ENCODE measurements at regions not wholly inside any gene's neighbourhood (a gene's known extent, or its start where the extent isn't known, plus 50 kb on each side); places are given as distances from the start of the nearest gene placed in this dataset.
"Not testable (repeated sequence)": the region's sequence is repeated elsewhere in the genome, so short reads cannot be mapped to it uniquely, and the experiment has no call there.

- no peak for DNase-seq
Measured at GRCh38 chr21:15558884-15559283, 170.9 kb upstream of the USP25 start.

DNA sequence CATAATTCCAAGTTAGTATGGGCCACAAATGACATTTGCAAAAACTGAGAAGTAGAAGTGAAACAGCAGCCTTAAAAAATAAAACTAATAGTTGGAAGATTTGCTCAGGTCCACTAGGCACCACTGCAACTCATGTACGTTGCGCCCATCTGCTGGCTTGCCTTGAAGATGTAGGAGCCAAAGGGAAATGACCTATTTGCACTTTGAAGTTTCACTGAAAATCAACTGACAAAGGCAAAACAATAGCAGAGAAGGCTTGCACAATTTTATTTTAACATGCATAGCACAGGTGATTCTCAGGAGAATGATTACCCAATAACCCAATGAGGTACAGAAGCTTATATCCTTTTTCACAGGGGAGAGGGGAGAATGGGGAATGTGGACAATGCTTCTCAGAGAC is 170.1 kb upstream of the USP25 start:
- no peak for DNase-seq

DNA sequence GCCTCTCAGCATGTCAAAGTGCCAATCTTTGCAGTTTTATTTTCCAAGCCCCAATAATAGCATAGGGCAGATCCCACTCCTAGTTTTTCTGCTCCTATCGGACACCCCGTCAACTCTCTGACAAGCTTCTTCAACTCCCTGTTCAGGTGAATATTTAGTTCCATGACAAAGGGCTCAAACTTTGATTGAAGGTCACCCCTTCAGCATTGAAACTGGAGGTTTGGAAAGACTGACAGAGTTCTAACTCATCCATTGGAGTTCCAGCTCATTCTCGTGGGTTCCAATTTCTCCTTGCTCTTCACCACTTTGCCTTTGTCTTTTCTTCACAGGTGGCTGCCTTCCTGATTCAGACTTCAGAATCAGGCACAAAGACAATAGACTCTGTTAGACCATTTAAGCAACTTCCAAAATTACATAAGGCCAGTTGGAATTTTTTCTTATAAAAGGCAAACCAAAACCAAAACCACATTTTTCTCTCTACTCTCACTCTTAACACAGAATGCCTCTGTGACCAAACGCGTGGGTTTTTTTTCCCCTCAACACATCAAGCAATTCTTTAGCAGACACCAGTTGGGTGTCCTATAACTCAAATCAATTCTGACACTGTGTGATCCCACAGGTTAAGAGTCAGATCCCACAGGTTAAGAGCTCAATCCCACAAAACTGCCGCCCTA is 169.3 kb upstream of the USP25 start:
- DNase-seq: no peak

- DNase-seq: no peak
Measured at GRCh38 chr21:15562748-15563147, 167.0 kb upstream of the USP25 start.

DNA sequence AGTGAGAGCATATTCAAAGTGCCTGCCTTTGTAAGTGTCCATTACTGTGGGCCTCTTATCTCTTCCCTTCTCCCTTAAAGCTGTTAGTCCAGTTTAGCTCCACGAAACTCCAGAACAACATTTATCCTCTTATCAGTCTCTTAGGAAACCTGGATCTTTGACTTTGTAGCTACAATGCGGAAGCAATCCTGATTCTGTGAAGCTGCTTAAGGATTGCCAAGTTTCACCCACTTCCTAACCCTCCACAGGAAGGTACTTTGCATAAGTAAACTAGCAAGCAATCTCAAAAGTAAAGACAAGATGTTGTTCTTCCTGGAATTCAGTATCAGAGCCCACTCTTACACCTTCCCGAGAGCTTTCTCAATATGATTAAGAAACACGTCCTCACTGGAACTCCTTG is 164.9 kb upstream of the USP25 start:
- no peak for DNase-seq

DNA sequence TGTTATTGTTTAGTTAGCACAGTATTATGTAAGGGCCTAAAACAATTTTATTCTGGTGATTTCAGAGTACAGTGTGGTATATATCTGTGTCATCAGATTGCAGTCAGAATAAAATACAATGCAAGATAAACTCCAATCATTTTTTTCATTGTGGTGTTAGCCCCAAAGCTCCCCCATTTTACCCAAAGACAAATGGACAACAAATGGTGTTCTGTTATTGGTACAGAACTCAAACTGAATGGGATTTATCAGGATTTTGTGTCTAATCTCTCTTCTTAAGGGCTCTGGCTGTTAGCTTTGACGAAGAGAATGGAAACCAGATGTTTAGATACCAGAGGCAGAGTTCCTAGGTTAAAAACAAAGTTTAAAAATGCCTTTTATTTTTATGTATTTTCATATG is 163.1 kb upstream of the USP25 start:
- DNase-seq: no peak

- no peak for DNase-seq
Measured at GRCh38 chr21:15567191-15567590, 162.6 kb upstream of the USP25 start.

DNA sequence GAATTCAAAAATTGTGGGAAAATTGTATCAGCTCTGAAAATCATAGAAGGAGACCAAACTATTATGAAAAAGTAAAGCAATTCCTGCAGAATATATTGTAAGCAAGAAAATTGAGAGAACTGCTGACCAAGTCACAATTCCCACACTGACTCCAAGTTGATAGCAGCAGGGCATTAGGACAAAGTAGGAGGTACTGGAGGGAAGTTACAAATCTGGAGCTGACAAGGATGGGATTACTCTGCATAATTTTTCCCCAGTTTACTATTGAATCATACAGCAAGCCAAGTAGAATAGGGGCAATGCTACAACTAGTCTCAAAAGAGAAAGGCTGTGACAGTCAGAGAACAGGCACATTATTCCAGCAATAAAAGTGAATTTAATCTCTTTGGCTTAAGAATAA is 161.3 kb upstream of the USP25 start:
- no peak for DNase-seq

GRCh38 chr21:15586752-15587427 is 142.9 kb upstream of the USP25 start:
- no peak for DNase-seq

DNA sequence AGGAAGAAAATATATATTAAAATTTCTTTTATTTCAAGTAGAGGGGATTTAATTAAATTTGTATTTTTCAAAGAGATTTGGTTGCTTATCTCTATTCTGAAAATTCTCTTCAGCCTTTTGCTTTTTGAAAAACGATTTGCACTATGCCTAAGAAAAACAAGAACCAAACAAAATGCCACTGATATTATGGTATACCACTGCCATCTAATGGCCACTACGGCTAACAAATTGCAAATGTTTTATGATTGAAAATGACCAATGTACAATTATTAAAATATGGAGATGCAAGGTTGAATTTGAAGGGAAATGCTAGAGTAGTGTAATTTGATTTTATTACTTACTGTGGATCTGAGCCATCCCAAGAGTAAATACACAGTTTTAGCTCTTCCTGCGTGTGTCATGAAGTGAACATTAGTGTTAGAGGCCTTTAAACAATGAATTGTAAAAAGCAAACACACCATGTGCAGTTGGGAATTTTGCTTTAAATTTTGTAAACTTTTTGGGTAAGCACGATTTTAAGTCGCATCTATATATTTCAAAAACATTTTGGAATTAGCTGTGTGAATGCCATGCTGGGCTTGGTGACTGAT is 137.4 kb upstream of the USP25 start:
- no peak for DNase-seq

GRCh38 chr21:15592957-15593356 is 136.8 kb upstream of the USP25 start:
- DNase-seq: no peak

- DNase-seq: no peak
Measured at GRCh38 chr21:15601390-15601789, 128.4 kb upstream of the USP25 start.

- no peak for DNase-seq
Measured at GRCh38 chr21:15604413-15604812, 125.4 kb upstream of the USP25 start.

DNA sequence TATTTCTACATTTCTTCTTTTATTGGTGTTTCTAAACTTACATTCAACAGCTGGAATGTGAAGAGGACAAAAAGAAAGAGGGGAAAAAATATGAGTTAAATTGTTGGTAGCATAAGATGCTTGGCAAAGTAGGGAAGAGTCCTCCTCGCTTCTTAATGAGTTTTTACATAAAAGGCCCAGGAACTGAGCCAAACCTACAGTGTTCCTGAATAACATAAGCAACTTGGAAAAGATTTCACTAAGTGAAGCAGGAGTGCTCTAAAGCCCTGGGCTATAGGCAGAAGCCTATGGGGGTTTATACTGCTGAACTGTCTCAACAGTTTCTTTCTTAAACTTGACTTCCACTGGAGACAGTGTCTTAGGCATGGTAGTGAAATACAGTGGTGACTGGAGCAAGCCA is 115.0 kb upstream of the USP25 start:
- no peak for DNase-seq

DNA sequence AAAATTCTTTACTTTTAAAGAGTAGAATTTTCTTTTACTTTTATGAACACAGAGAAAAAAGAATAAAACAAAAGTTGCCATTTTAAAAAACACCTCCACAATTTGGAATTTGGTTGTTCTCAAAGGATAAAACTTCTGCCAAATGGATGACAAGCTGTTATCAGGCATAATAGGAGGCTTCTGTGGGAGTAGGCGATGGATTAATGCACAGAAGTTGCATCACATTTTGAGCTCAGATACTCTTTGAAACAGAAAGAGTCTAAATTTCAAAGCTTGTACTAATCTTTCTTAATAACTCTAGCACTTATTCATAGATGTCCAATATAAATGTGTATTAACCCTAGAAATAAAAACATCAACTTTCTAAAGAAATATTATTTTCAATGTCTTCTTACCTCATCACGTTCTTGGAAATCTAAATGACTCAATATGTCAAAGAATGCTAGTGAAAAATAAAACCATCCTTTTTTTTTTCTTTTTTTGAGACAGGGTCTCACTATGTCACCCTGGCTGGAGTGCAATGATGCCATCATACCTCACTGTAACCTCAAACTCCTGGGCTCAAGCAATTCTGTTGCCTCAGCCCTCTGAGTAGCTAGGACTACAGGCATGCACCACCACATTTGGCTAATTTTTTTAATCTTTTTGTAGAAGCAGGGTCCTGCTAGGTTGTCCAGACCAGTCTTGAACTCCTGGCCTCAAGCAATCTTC is 112.8 kb upstream of the USP25 start:
- no peak for DNase-seq

GRCh38 chr21:15617964-15618363 is 111.8 kb upstream of the USP25 start:
- no peak for DNase-seq

GRCh38 chr21:15620892-15621291 is 108.9 kb upstream of the USP25 start:
- DNase-seq: no peak

DNA sequence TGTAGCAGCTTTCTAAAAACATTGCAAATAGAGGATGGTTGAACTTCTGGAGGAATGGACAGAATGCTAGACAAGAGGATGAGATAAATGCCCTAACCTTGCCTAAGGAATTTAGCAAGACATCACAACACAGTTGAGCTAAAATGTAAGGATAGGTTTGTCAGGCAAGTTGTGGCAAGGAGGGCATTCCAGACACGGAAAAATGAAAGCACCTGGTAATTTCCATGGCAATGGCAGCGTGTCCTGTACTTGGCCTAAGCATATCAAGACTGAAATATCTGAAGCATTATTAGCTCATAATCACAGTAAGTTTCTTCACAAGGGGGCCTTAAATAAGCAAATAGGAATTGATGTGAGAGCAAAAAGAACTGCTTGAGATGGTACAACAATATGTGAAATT is 105.1 kb upstream of the USP25 start:
- DNase-seq: no peak

- DNase-seq: no peak
Measured at GRCh38 chr21:15625363-15625762, 104.4 kb upstream of the USP25 start.

DNA sequence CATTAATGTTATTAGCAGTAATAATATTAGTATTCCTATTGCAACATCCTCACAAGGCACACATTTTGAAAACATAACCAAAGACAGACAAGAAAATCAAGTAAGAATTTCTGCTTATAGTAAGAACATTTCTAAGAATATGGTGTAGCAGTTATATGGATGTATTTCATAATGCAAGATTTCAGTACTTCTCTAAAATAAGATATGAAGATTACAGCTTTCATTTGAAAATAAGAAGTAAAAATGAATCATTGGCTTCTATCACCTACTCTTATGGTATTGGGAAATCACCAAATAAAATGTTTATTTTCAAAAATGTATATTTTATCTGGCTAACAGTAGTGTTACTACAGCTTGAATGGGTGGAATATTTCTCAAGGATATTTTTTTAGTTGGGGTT is 103.8 kb upstream of the USP25 start:
- no peak for DNase-seq

DNA sequence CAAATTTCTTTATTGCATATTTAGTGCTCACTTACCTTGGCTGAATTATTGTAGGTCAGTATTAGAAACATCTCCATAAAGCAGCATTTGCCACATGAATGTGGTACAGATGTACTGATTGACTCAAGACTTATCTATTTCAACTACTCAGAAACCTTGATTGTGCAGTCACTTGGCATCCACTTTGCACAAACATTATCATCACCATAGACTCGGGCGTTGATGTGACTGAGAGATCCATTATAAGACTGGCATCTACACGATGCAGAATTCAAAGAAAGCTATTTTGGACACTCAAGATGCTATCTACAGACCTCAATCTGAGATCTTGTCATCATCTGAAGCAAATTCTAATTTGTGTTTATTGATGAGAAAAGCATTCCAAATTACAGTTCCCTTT is 102.8 kb upstream of the USP25 start:
- no peak for DNase-seq

GRCh38 chr21:15627823-15628222 is 102.0 kb upstream of the USP25 start:
- no peak for DNase-seq

GRCh38 chr21:15631342-15631741 is 98.4 kb upstream of the USP25 start:
- no peak for DNase-seq

DNA sequence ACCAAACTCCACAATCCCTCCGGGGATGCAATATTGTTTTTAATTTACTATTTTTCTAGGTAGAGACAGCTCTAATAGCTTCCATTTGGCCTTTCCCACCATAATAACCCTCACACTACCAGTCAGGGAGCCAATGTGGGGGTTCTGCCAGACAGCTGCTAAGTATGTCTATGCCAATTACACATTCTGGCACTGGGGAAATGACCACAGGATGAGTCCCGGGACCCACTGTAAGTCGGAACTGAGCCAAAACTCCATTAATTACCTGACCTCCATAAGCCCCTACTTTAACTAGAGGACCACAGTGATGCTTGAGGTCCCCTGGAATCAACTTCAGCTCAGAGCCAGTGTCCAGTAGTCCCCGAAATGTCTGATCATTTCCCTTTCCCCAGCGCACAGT is 95.2 kb upstream of the USP25 start:
- not testable (repeated sequence) for DNase-seq

All from activated CD8-positive, alpha-beta memory T cell treated with anti-CD3 and anti-CD28 coated beads, Interleukin-2, amount 50 U/mL, for 4 hours (primary cell).